IMR-90 (cell line): ENCODE measurements at regions not wholly inside any gene's neighbourhood (a gene's known extent, or its start where the extent isn't known, plus 50 kb on each side); places are given as distances from the start of the nearest gene placed in this dataset.

ENCODE experiments used
- ATAC-seq: fragments of 200-7000 bp; cut with Tn5 transposase; 2 replicates; pipeline ENCODE4 v1.9.1; 2020; ENCODE audit warnings: low read depth, mild to moderate bottlenecking, moderate library complexity
- BruUV-seq: library from RNA; stranded (reverse); fragments of 400-500 nt; replicated peaks from 2 replicates; lab custom pipeline; 2021; lab: Mats Ljungman, UMichigan
- CTCF ChIA-PET: fragments of 300-600 bp; formaldehyde crosslinking; extraction: SDS; loops from one replicate; lab custom pipeline; 2021; ENCODE audit warnings: antibody characterized with exemption; lab: Yijun Ruan, JAX
- POLR2A ChIA-PET: fragments of 300-600 bp; sonication (Branson Sonifier 250); formaldehyde crosslinking; loops from one replicate; lab custom pipeline; 2022; ENCODE audit warnings: antibody characterized with exemption; ENCODE audit not compliant: unreplicated experiment; lab: Charles Lee
- DNase-seq: peaks from one replicate; pipeline ENCODE4 v3.0.0; 2013
- H2AFZ ChIP-seq: replicated peaks from 2 replicates; pipeline ENCODE3; 2013; ENCODE audit warnings: low read length, mild to moderate bottlenecking; ENCODE audit not compliant: poor library complexity
- H2AK5ac ChIP-seq: 2 replicates; pipeline ENCODE4 v1.6.1; 2013; ENCODE audit warnings: low read depth, low read length, inconsistent platforms
- H2AK9ac ChIP-seq: replicated peaks from 2 replicates; pipeline ENCODE3; 2013; ENCODE audit warnings: mild to moderate bottlenecking, low read depth, low read length, moderate library complexity; ENCODE audit not compliant: poor library complexity
- H2BK120ac ChIP-seq: 2 replicates; pipeline ENCODE4 v1.6.1; 2013; ENCODE audit warnings: low read depth, low read length, inconsistent platforms
- H2BK15ac ChIP-seq: 3 replicates; pipeline ENCODE4 v1.6.1; 2013; ENCODE audit warnings: low read depth, low read length, inconsistent platforms
- H2BK20ac ChIP-seq: 2 replicates; pipeline ENCODE4 v1.6.1; 2013; ENCODE audit warnings: low read depth, mild to moderate bottlenecking, inconsistent platforms, low read length, moderate library complexity
- H2BK5ac ChIP-seq: 2 replicates; pipeline ENCODE4 v1.6.1; 2013; ENCODE audit warnings: mild to moderate bottlenecking, low read depth, low read length, inconsistent platforms; ENCODE audit not compliant: poor library complexity, severe bottlenecking
- H3K14ac ChIP-seq: replicated peaks from 2 replicates; pipeline ENCODE4 v1.6.1; 2013; ENCODE audit warnings: low read depth, low read length, inconsistent platforms
- H3K18ac ChIP-seq: 2 replicates; pipeline ENCODE4 v1.6.1; 2013; ENCODE audit warnings: low read depth, low read length, control low read depth
- H3K23ac ChIP-seq: 2 replicates; pipeline ENCODE4 v1.6.1; 2013; ENCODE audit warnings: low read depth, low read length, inconsistent platforms
- H3K27ac ChIP-seq: 2 replicates; pipeline ENCODE4 v1.5.1; 2013; ENCODE audit warnings: mild to moderate bottlenecking, control low read depth, low read length; ENCODE audit not compliant: insufficient read depth
- H3K27me3 ChIP-seq: 2 replicates; pipeline ENCODE4 v1.6.1; 2013; ENCODE audit warnings: low read length; ENCODE audit not compliant: control insufficient read depth, insufficient read depth
- H3K36me3 ChIP-seq: 2 replicates; pipeline ENCODE4 v1.6.1; 2013; ENCODE audit warnings: low read length, mixed read lengths; ENCODE audit not compliant: control insufficient read depth, insufficient read depth
- H3K4ac ChIP-seq: 2 replicates; pipeline ENCODE4 v1.6.1; 2013; ENCODE audit warnings: low read depth, low read length, inconsistent platforms
- H3K4me1 ChIP-seq: 2 replicates; pipeline ENCODE4 v1.6.1; 2013; ENCODE audit warnings: low read length, mixed read lengths; ENCODE audit not compliant: control insufficient read depth, insufficient read depth
- H3K4me2 ChIP-seq: 2 replicates; pipeline ENCODE4 v1.6.1; 2013; ENCODE audit warnings: low read depth, mild to moderate bottlenecking, control low read depth, low read length, moderate library complexity
- H3K4me3 ChIP-seq: 2 replicates; pipeline ENCODE4 v1.5.1; 2013; ENCODE audit warnings: low read depth, mild to moderate bottlenecking, control low read depth, low read length, moderate library complexity; ENCODE audit not compliant: insufficient read depth
- H3K56ac ChIP-seq: 2 replicates; pipeline ENCODE4 v1.6.1; 2013; ENCODE audit warnings: low read length, inconsistent platforms; ENCODE audit not compliant: insufficient read depth; ENCODE audit errors: extremely low read depth
- H3K79me1 ChIP-seq, 2 experiments: 2 replicates each; pipeline ENCODE4 v1.6.1; 2013; ENCODE audit warnings: low read length in 2 of 2, inconsistent platforms in 1 of 2, low read depth in 1 of 2
- H3K9ac ChIP-seq: 2 replicates; pipeline ENCODE4 v1.6.1; 2013; ENCODE audit warnings: low read depth, low read length, control low read depth
- H3K9me1 ChIP-seq: 2 replicates; pipeline ENCODE4 v1.6.1; 2013; ENCODE audit warnings: low read length, inconsistent platforms; ENCODE audit not compliant: insufficient read depth
- H3K9me3 ChIP-seq: 2 replicates; pipeline ENCODE4 v1.6.1; 2013; ENCODE audit warnings: low read length; ENCODE audit not compliant: control insufficient read depth, insufficient read depth
- H4K20me1 ChIP-seq: 2 replicates; pipeline ENCODE4 v1.6.1; 2013; ENCODE audit warnings: low read length, inconsistent platforms; ENCODE audit not compliant: insufficient read depth
- H4K5ac ChIP-seq: 2 replicates; pipeline ENCODE4 v1.6.1; 2013; ENCODE audit warnings: mild to moderate bottlenecking, low read depth, low read length, control low read depth
- H4K8ac ChIP-seq, 2 experiments: 2 replicates each; pipeline ENCODE4 v1.6.1; 2013; ENCODE audit warnings: low read depth in 2 of 2, low read length in 2 of 2, control low read depth in 1 of 2, inconsistent platforms in 1 of 2
- H4K91ac ChIP-seq: 2 replicates; pipeline ENCODE4 v1.6.1; 2013; ENCODE audit warnings: low read depth, low read length, inconsistent platforms; ENCODE audit not compliant: insufficient read depth
- BHLHE40 ChIP-seq: fragments of 150-350 bp; IDR thresholded peaks from 2 replicates; pipeline ENCODE4 v1.6.1; 2016; ENCODE audit warnings: mild to moderate bottlenecking, low read depth, low read length
- CEBPB ChIP-seq: IDR thresholded peaks from 2 replicates; pipeline ENCODE4 v1.6.1; 2012; ENCODE audit warnings: low read depth, low read length, improper control_type of control experiment
- ELK1 ChIP-seq: fragments of 150-350 bp; IDR thresholded peaks from 2 replicates; pipeline ENCODE4 v1.6.1; 2016; ENCODE audit warnings: low read depth, mild to moderate bottlenecking, low read length, moderate library complexity, borderline replicate concordance
- POLR2A ChIP-seq: IDR thresholded peaks from 2 replicates; pipeline ENCODE4 v1.6.1; 2012; ENCODE audit warnings: mild to moderate bottlenecking, low read depth, low read length
- RFX5 ChIP-seq: IDR thresholded peaks from 2 replicates; pipeline ENCODE4 v1.8.0; 2012; ENCODE audit warnings: low read depth, mild to moderate bottlenecking, low read length, moderate library complexity
- USF2 ChIP-seq: fragments of 150-350 bp; IDR thresholded peaks from 2 replicates; pipeline ENCODE4 v1.6.1; 2017; ENCODE audit warnings: mild to moderate bottlenecking, antibody characterized with exemption, low read length, low read depth
- WGBS, 2 experiments: methylation state at CpG; one replicate each; pipeline versions ENCODE4 v1.1.5 to v1.1.7; 2013; ENCODE audit warnings: missing lambda C conversion rate in 2 of 2; ENCODE audit not compliant: insufficient read length in 1 of 2; ENCODE audit errors: extremely low coverage in 2 of 2; 5-methylcytosine and 5-hydroxymethylcytosine counted together
- dilution Hi-C: fragments of 300-500 bp; cut with HindIII; formaldehyde crosslinking; loops from one replicate; pipeline ENCODE4 v1.14.3; 2018; ENCODE audit warnings: low sequenced_read_pairs; ENCODE audit not compliant: unreplicated experiment
- in situ Hi-C: fragments of 300-500 bp; cut with MboI; formaldehyde crosslinking; loops from 3 replicates; pipeline ENCODE4 v1.14.3; 2019; ENCODE audit warnings: low sequenced_read_pairs, inconsistent platforms, mixed read lengths
- intact Hi-C: fragments of 100-400 bp; cut with micrococcal nuclease; formaldehyde crosslinking; loops from 2 replicates; pipeline ENCODE4 v1.10.0; 2022

GRCh38 chr2:162473-163382 lies 101.1 kb downstream of the SH3YL1 start:
- Histone ChIP-seq H4K20me1 (no peaks in the 10 kb centered on the region), H3K9me3 (peaks cover 25% of the 10 kb centered on the region), H3K56ac (no peak overlapping the region), H3K27ac (no peak overlapping the region), H2BK15ac (no peak overlapping the region), H3K4me3 (no peak overlapping the region), H3K9me1 (no peaks in the 10 kb centered on the region), H2BK120ac (no peak overlapping the region), H3K4me1 (no peaks in the 10 kb centered on the region), H3K4ac (no peak overlapping the region), H2BK5ac (no peak overlapping the region), H3K14ac (no peak overlapping the region), H4K91ac (no peak overlapping the region), H3K23ac (no peak overlapping the region), H4K5ac (no peak overlapping the region), H2AK9ac (no peak overlapping the region), H2AK5ac (no peak overlapping the region), H3K27me3 (no peaks in the 10 kb centered on the region), H3K9ac (no peak overlapping the region), H3K79me1 (no peaks in the 10 kb centered on the region), H2AFZ (no peak overlapping the region), H3K18ac (no peak overlapping the region), H3K4me2 (no peak overlapping the region), H2BK20ac (no peak overlapping the region), H4K8ac (no peak overlapping the region), H3K36me3 (no peaks in the 10 kb centered on the region)
- intact Hi-C loops = no loop called here
- DNase-seq = no peak
- BruUV-seq = no TSS peak
- POLR2A ChIA-PET = no interaction called here
- dilution Hi-C loops = no loop called here
- CTCF ChIA-PET = no interaction called here
- in situ Hi-C loops = no loop called here
- no peak for ATAC-seq
- 75% methylated on average over 2 of the region's 13 CpGs; no CpG with 5 or more reads in 1 of the 2 experiments for WGBS, 2 experiments
- no peak for TF ChIP-seq POLR2A
- TF ChIP-seq RFX5 = no peak
- TF ChIP-seq BHLHE40 = no peak
- TF ChIP-seq ELK1 = no peak
- TF ChIP-seq CEBPB = no peak
- no peak for TF ChIP-seq USF2
